ENCODE measurements at regions not wholly inside any gene's neighbourhood (a gene's known extent, or its start where the extent isn't known, plus 50 kb on each side); places are given as distances from the start of the nearest gene placed in this dataset.
"Not testable (repeated sequence)": the region's sequence is repeated elsewhere in the genome, so short reads cannot be mapped to it uniquely, and the experiment has no call there.

- no peak for DNase-seq (ENCODE audit: low spot score)
Measured at GRCh38 chr17:77838748-77839697, 119.5 kb upstream of the TNRC6C start.

- no peak for DNase-seq (ENCODE audit: low spot score)
Measured at GRCh38 chr17:77839698-77840512, 118.6 kb upstream of the TNRC6C start.

GRCh38 chr17:77840513-77841165 lies 117.9 kb upstream of the TNRC6C start:
- no peak for DNase-seq (ENCODE audit: low spot score)

- DNase-seq (ENCODE audit: low spot score), result no peak
Measured at GRCh38 chr17:77841742-77842527, 116.6 kb upstream of the TNRC6C start.

DNA sequence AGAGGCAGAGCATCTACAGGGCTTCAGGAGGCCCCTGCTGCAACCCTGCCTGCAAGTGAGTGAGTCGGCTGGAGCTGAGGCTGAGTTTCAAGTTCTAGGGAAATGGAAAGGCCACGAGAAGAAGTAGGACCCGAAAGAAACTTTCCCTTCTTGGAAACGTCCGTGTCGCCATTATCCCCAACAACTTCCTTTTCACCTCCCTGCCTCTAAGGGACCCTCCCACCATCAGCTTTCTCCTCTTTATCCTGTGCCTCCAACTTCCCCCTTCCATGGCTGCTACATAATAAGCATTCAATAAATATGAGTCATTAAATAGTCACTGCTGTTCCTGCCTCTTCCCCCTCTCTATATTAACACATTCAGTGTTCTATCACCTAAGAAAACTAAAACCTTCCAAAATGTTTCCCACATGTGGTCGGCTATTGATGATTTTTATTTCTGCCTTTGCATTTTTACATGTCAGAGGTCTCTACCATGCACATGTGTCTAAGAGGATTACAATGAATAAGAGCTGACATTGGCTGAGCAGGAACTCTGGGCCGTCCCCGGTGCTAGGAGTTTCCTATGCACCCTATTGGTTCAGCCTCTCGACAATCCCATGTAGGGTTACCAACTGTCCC lies 115.9 kb upstream of the TNRC6C start:
- DNase-seq (ENCODE audit: low spot score), result no peak

DNA sequence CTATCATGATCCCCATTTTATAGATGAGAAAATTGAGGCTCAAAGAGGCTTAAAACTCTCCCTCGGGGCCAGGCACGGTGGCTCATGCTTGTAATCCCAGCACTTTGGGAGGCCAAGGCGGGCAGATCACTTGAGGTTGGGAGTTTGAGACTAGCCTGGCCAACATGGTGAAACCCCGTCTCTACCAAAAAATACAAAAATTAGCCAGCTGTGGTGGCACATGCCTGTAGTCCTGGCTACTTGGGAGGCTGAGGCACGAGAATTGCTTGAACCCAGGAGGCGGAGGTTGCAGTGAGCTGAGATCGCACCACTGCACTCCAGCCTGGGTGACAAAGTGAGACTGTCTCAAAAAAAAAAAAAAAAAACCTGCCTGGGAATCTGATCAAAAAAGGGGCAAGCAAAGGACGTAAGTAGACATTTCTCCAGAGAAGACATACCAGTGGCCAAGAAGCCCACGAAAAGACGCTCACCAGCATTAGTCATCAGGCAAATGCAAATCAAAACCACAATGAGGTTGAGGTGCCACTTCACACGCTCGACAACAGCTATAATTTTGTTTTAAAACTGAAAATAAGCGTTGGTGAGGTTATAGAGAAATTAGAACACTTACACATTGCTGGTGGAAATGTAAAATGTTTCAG lies 115.1 kb upstream of the TNRC6C start:
- not testable (repeated sequence) for DNase-seq (ENCODE audit: low spot score)

- DNase-seq (ENCODE audit: low spot score), result no peak
Measured at GRCh38 chr17:77843896-77844295, 114.6 kb upstream of the TNRC6C start.

DNA sequence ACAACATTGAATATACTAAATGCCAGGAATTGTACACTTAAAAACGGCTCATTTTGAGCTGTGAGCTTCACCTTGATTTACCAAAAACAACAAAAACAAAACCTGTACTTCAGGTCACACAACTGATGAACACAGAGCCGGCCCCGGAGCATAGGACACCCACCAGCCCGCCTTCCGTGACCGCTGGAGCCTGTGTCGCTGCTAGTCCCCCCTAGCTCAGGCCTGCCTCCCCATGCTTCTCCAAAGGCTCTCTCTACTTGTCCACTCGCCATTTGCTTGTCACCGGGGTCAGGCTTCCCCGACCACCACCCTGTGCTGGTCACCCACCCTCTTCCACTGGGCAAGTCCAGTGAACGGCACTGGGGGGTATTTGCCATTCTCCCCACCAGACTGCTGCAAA lies 113.8 kb upstream of the TNRC6C start:
- DNase-seq (ENCODE audit: low spot score), result no peak

DNA sequence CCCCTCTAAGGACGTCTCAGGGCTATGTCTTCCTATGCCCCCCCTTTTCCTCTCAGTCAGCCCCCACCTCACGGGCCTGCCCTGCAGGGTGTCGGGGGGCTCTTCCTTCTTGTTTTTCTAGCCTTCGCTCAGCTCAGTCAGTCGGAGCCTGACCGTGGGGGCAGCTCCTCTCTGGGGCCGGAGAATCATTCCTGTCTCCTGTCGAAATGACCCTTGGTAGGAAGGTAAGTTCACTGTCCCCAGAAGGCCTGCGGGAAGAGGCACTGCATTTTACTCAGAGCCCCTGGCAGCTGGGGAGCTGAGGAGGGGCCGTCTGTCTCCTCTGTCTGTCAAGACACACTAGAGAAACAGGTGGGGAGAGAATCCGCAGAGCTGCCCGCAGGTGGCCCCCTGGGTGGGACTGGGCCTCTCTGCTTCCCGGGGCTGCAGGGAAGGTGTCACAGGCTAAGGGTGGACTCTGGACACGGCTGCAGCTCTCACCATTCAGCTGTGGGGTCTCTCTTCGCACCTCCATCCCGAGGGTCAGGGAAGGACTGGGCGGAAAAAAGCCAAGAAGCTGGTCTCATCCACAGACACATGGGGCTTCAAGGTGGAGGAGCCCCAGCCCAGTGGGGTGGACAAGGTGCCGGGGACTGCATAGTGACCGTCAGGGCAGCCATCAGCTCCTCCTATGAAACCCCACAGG lies 112.8 kb upstream of the TNRC6C start:
- DNase-seq (ENCODE audit: low spot score), result no peak

DNA sequence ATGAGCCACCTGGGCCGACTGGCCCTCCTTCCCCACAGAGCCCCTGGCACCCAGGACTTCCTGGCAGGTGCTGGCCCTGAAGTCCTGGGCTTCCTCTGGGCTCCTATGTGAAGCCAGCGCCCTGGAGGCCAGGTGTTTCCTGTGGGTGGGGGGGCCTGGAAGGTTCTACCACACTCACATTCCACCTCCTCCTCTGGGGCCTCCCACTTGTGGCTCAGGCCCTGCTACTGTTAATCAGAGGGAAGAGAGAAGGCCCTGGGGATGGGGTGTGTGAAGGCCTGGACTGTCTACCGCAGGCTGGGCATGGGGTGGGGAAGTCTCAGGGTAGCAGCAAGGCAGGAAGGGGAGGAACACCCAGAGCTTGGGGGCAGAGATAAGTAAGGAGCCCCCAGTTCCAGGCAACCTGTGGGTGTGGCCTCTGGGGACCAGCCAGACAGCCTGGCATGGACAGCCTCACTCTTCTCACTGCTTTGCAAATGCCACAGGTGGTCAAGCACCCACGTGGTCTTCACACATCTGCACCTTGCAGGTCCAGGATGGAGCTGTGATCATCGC lies 111.9 kb upstream of the TNRC6C start:
- DNase-seq (ENCODE audit: low spot score), result no peak

- DNase-seq (ENCODE audit: low spot score), result no peak
Measured at GRCh38 chr17:77847221-77848085, 111.0 kb upstream of the TNRC6C start.

DNA sequence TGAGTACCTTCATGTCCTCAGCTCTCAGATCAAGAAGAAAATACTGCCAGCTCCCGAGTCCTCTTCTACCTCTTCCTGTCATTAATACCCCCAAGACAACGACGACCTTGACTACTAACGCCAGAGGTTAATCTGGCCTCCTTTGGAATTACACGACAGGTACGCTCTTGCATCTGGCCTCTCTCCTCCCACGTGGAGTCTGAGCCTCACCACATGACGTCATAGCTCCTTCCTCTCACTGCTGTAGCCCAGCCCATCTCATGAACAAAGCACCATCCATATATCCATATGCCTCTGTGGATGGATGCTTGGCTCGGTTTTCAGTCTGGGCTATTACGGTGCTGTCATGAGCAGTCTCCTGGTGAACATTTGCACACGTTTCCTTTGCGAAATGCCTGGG lies 110.2 kb upstream of the TNRC6C start:
- no peak for DNase-seq (ENCODE audit: low spot score)

GRCh38 chr17:77849239-77849638 lies 109.3 kb upstream of the TNRC6C start:
- no peak for DNase-seq (ENCODE audit: low spot score)

- no peak for DNase-seq (ENCODE audit: low spot score)
Measured at GRCh38 chr17:77851921-77852320, 106.6 kb upstream of the TNRC6C start.

DNA sequence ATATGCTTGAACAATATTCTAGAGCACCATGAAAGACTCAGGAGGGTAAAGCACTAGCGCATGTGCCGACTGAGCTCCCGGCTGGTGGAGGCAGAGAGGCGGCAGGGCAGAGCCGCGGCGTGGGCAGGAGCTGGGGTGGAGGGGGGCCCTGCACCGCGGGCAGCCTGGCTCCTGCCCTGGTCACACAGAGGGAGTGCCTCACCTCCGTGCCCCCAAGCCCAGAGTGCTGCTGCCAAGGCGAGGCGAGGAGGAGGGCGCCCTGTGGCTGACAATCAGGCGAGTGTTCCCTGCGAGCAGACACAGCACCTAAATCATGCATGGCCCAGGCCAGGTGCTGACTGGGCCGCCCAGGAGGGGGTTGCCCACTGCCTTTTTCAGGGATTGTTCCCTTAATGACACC lies 105.8 kb upstream of the TNRC6C start:
- DNase-seq (ENCODE audit: low spot score), result no peak

- DNase-seq (ENCODE audit: low spot score), result no peak
Measured at GRCh38 chr17:77853191-77853977, 105.1 kb upstream of the TNRC6C start.

DNA sequence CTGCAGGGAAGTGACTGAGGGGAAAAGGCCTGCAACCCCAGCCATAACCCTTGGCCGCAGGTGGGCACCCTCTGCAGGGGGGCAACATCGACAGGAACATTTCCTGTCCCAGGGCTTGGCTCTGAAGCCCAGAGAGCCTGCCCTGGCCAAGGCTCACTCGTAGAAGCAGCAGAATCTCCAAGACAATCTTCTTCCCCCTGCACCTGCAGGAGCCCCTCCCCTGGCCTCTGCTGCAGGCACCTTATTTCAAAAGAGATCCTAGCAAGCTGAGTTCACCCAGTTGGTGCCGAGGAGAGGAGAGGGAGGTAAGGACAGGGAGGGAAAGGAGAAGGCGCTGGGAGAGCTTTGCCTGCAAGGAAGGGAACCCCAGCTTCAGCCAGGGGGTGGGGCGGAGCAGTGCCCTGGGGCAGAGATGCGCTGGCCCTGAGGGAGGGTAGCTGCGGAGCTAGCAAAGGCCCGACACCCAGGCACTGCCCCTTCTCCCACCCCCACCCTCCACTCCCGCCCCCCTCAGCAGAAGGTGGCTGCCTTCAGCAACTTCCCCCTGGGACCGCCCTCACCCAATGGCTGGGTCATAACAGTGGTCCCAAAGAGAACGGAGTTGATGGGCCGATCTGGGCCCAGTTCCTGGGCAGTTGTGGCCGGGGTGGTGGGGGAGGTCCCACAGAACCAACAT lies 104.3 kb upstream of the TNRC6C start:
- DNase-seq (ENCODE audit: low spot score), result no peak

All from HuH-7.5 (cell line).